Liver (tissue), 8 donors: ENCODE measurements at regions not wholly inside any gene's neighbourhood (a gene's known extent, or its start where the extent isn't known, plus 50 kb on each side); places are given as distances from the start of the nearest gene placed in this dataset.
"Not testable (repeated sequence)": the region's sequence is repeated elsewhere in the genome, so short reads cannot be mapped to it uniquely, and the experiment has no call there.

Source experiments
- DNase-seq: peaks from one replicate; pipeline ENCODE4 v3.0.0-alpha.2; 2017; ENCODE audit warnings: low spot score
- H3K27ac ChIP-seq, 2 donors: one replicate each; pipeline ENCODE4 v1.7.0; 2013; ENCODE audit warnings: inconsistent platforms in 2 of 2, low read length in 2 of 2, control low read depth in 1 of 2, low read depth in 1 of 2, mild to moderate bottlenecking in 1 of 2
- H3K27me3 ChIP-seq, 4 donors: one replicate each; pipeline versions ENCODE4 v1.6.1 to v1.7.0; 2013; ENCODE audit warnings: low read length in 3 of 4, inconsistent platforms in 1 of 4, mild to moderate bottlenecking in 1 of 4, moderate library complexity in 1 of 4; ENCODE audit not compliant: control insufficient read depth in 4 of 4, insufficient read depth in 4 of 4
- H3K36me3 ChIP-seq, 4 donors: one replicate each; pipeline versions ENCODE4 v1.6.1 to v1.7.0; 2013; ENCODE audit warnings: low read length in 3 of 4, mild to moderate bottlenecking in 3 of 4, low read depth in 1 of 4, moderate library complexity in 1 of 4; ENCODE audit not compliant: control insufficient read depth in 4 of 4, insufficient read depth in 3 of 4
- H3K4me1 ChIP-seq, 4 donors: one replicate each; pipeline versions ENCODE4 v1.6.1 to v1.7.0; 2013; ENCODE audit warnings: low read length in 3 of 4, mild to moderate bottlenecking in 3 of 4, moderate library complexity in 1 of 4; ENCODE audit not compliant: control insufficient read depth in 4 of 4, insufficient read depth in 4 of 4
- H3K4me3 ChIP-seq, 3 donors: one replicate each; pipeline versions ENCODE4 v1.6.1 to v1.7.0; 2013; ENCODE audit warnings: low read length in 3 of 3, control low read depth in 1 of 3, low read depth in 1 of 3, mild to moderate bottlenecking in 1 of 3
- H3K9ac ChIP-seq, 2 donors: one replicate each; pipeline ENCODE4 v1.7.0; 2013; ENCODE audit warnings: low read length in 2 of 2, mild to moderate bottlenecking in 2 of 2, moderate library complexity in 2 of 2, control low read depth in 1 of 2, low read depth in 1 of 2
- H3K9me3 ChIP-seq, 4 donors: one replicate each; pipeline versions ENCODE4 v1.6.1 to v1.7.0; 2013; ENCODE audit warnings: low read length in 3 of 4; ENCODE audit not compliant: control insufficient read depth in 4 of 4
- EGR1 ChIP-seq, 2 donors: IDR thresholded peaks; 2 replicates each; pipeline ENCODE4 v1.6.1; 2016 to 2018; ENCODE audit warnings: antibody characterized with exemption in 2 of 2, low read depth in 2 of 2
- FOXA1 ChIP-seq: IDR thresholded peaks from 2 replicates; pipeline ENCODE4 v1.6.1; 2016; ENCODE audit warnings: antibody characterized with exemption
- FOXA2 ChIP-seq: IDR thresholded peaks from 2 replicates; pipeline ENCODE4 v1.6.1; 2016; ENCODE audit warnings: antibody characterized with exemption
- HNF4G ChIP-seq: IDR thresholded peaks from 2 replicates; pipeline ENCODE4 v1.6.1; 2016; ENCODE audit warnings: antibody characterized with exemption
- MAX ChIP-seq: IDR thresholded peaks from 2 replicates; pipeline ENCODE4 v1.6.1; 2016; ENCODE audit warnings: antibody characterized with exemption
- NR2F2 ChIP-seq: IDR thresholded peaks from 2 replicates; pipeline ENCODE4 v1.6.1; 2016; ENCODE audit warnings: antibody characterized with exemption
- RAD21 ChIP-seq, 2 donors: IDR thresholded peaks; 2 replicates each; pipeline ENCODE4 v1.6.1; 2016; ENCODE audit warnings: antibody characterized with exemption in 2 of 2, mild to moderate bottlenecking in 2 of 2
- RXRA ChIP-seq, 2 donors: IDR thresholded peaks; 2 replicates each; pipeline ENCODE4 v1.6.1; 2017 to 2018; ENCODE audit warnings: antibody characterized with exemption in 2 of 2, mild to moderate bottlenecking in 1 of 2
- SP1 ChIP-seq: IDR thresholded peaks from 2 replicates; pipeline ENCODE4 v1.6.1; 2018; ENCODE audit warnings: antibody characterized with exemption, mild to moderate bottlenecking
- TAF1 ChIP-seq: conservative IDR thresholded peaks from 2 replicates; pipeline ENCODE4 v1.6.1; 2016; ENCODE audit warnings: antibody characterized with exemption, mild to moderate bottlenecking
- ZBTB33 ChIP-seq: IDR thresholded peaks from 2 replicates; pipeline ENCODE4 v1.6.1; 2016; ENCODE audit warnings: antibody characterized with exemption
- WGBS: extraction: QIAGEN DNeasy Blood & Tissue Kit; methylation state at CpG from one replicate; pipeline ENCODE4 v1.1.7; 2013; 5-methylcytosine and 5-hydroxymethylcytosine counted together
- TF ChIP-seq, protein P1 (sequence below): fragments of 150-350 bp; IDR thresholded peaks from 2 replicates; pipeline ENCODE4 v1.5.1; 2017; ENCODE audit warnings: improper control_type of control experiment, low read depth, low read length; ENCODE audit not compliant: missing input control
- donor health status: healthy.
- donor health status: healthy.
- donor health status: healthy.
- donor health status: healthy.
- donor health status: healthy.

DNA sequence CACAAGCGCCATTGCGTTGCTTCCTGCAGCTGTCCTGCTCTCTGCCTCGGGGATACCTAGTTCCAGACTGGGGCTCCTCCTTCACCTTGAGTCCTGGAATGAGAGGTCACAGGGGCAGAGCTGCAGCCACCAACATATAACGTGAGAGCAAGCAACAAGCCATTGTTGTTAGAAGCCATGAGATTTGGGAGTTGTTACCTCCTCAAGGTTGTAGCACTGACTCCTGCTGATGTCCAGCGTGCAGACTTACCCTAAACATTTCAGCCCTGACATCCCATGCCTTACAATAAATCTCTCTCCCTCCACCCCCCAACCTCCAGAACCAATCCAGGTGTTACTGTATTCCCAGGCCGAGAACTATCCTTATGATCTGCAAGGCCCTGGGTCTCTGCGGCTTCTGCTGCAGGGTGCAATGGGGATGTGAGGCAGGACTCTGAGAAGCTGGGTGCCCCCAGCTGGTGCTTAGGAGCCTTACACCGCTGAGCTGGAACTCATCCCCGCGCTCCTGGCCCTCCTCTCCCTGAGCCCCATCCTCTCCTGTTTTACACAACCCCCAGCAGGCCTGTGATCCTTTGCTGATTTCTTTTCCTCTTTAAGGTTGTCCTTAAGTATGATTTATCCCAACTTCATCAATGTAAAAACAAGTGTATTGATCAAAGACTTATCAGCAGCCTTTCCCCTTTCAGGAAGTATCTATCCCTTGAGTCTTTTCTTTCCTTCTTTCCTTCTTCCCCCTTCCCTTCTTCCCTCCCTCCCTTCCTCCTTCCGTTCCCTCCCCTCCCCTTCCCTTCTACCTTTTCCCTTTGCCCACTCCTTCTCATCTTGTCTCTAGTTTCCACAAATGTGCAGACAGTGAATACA lies 84.2 kb upstream of the ABHD2 start:
- H3K27me3 ChIP-seq: no peaks in the 10 kb centered on the region
- H3K4me1 ChIP-seq: no peaks in the 10 kb centered on the region
- H3K27ac ChIP-seq: no peak overlapping the region
- H3K4me3 ChIP-seq: no peak overlapping the region
- no peak overlapping the region for H3K9ac ChIP-seq
- H3K36me3 ChIP-seq: no peaks in the 10 kb centered on the region
- DNase-seq: no peak
- 72% methylated on average over 11 of the region's 11 CpGs for WGBS
- H3K9me3 ChIP-seq: no peaks in the 10 kb centered on the region
- no peak for TF ChIP-seq SP1
- no peak for TF ChIP-seq ZBTB33
- TF ChIP-seq TAF1: no peak
- TF ChIP-seq RAD21 (IDR thresholded peaks at IDR 0.05): peak in 1 of 2 donors; percentile 17

DNA sequence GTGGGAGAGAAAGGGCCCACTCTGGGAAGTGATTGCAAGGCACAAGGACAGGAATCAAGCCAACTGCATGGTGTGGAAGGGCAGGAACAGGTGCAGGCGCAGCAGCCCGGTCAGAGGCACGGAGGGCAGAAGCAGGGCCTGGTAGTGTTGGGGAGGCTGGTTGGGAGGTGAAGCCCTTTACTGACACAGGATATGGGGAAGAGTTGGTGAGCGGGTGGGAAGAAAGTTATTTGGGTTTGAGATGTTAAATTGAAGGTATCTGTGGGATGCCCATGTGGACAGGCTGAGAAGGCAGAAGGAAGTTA lies 83.6 kb upstream of the ABHD2 start:
- no peaks in the 10 kb centered on the region for H3K36me3 ChIP-seq
- TF ChIP-seq RXRA (IDR thresholded peaks at IDR 0.05) (no peak), FOXA2 (no peak), NR2F2 (no peak), EGR1 (IDR thresholded peaks at IDR 0.05; ENCODE audit: low read depth in 2 of 2) (no peak), FOXA1 (no peak), RAD21 (IDR thresholded peaks at IDR 0.05) (no peak), ZBTB33 (no peak), MAX (no peak), TAF1 (no peak), HNF4G (no peak)
- TF ChIP-seq, protein P1, sequence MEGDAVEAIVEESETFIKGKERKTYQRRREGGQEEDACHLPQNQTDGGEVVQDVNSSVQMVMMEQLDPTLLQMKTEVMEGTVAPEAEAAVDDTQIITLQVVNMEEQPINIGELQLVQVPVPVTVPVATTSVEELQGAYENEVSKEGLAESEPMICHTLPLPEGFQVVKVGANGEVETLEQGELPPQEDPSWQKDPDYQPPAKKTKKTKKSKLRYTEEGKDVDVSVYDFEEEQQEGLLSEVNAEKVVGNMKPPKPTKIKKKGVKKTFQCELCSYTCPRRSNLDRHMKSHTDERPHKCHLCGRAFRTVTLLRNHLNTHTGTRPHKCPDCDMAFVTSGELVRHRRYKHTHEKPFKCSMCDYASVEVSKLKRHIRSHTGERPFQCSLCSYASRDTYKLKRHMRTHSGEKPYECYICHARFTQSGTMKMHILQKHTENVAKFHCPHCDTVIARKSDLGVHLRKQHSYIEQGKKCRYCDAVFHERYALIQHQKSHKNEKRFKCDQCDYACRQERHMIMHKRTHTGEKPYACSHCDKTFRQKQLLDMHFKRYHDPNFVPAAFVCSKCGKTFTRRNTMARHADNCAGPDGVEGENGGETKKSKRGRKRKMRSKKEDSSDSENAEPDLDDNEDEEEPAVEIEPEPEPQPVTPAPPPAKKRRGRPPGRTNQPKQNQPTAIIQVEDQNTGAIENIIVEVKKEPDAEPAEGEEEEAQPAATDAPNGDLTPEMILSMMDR: no peak
- DNase-seq: no peak
- H3K27ac ChIP-seq: no peak overlapping the region
- no peaks in the 10 kb centered on the region for H3K27me3 ChIP-seq
- no peak overlapping the region for H3K9ac ChIP-seq
- no peaks in the 10 kb centered on the region for H3K4me1 ChIP-seq
- H3K9me3 ChIP-seq: no peaks in the 10 kb centered on the region
- 90% methylated on average over 4 of the region's 4 CpGs for WGBS
- no peak overlapping the region for H3K4me3 ChIP-seq

GRCh38 chr15:89007527-89007926 lies 80.7 kb upstream of the ABHD2 start:
- H3K9ac ChIP-seq, H3K4me1 ChIP-seq, H3K9me3 ChIP-seq, DNase-seq, H3K27ac ChIP-seq, H3K4me3 ChIP-seq, H3K36me3 ChIP-seq, H3K27me3 ChIP-seq: not testable (repeated sequence)
- WGBS: 84% methylated on average over 9 of the region's 9 CpGs
